HEK293T (cell line): ENCODE measurements at regions not wholly inside any gene's neighbourhood (a gene's known extent, or its start where the extent isn't known, plus 50 kb on each side); places are given as distances from the start of the nearest gene placed in this dataset.

ENCODE experiments used
- CTCF ChIA-PET: fragments of 350-600 bp; formaldehyde crosslinking; extraction: SDS; loops from one replicate; lab custom pipeline; 2021; ENCODE audit warnings: antibody characterized with exemption, inconsistent platforms; lab: Yijun Ruan, JAX
- POLR2A ChIA-PET: fragments of 350-600 bp; formaldehyde crosslinking; extraction: SDS; loops from one replicate; lab custom pipeline; 2020; ENCODE audit warnings: antibody characterized with exemption, inconsistent platforms; lab: Yijun Ruan, JAX
- DNase-seq: peaks from one replicate; pipeline ENCODE4 v3.0.0; 2012; ENCODE audit warnings: mixed read lengths; ENCODE audit errors: extremely low spot score
- ARNT ChIP-seq: fragments of 450-650 bp; IDR thresholded peaks from 2 replicates; pipeline ENCODE4 v1.6.1; 2017; ENCODE audit warnings: mild to moderate bottlenecking
- BHLHE40 ChIP-seq: fragments of 450-650 bp; IDR thresholded peaks from 2 replicates; pipeline ENCODE4 v1.6.1; 2016; ENCODE audit warnings: mild to moderate bottlenecking, moderate library complexity, borderline replicate concordance
- CTBP1 ChIP-seq: fragments of 450-650 bp; IDR thresholded peaks from 2 replicates; pipeline ENCODE4 v1.6.1; 2016; ENCODE audit warnings: borderline replicate concordance
- ELF4 ChIP-seq: fragments of 450-650 bp; IDR thresholded peaks from 2 replicates; pipeline ENCODE4 v1.6.1; 2017; ENCODE audit warnings: antibody characterized with exemption
- FOXA1 ChIP-seq: fragments of 450-650 bp; IDR thresholded peaks from 2 replicates; pipeline ENCODE4 v1.6.1; 2016; ENCODE audit warnings: mild to moderate bottlenecking
- FOXK2 ChIP-seq: fragments of 450-650 bp; IDR thresholded peaks from 2 replicates; pipeline ENCODE4 v1.6.1; 2016; ENCODE audit warnings: mild to moderate bottlenecking
- FOXM1 ChIP-seq: fragments of 450-650 bp; IDR thresholded peaks from 2 replicates; pipeline ENCODE4 v1.6.1; 2017; ENCODE audit warnings: mild to moderate bottlenecking, borderline replicate concordance
- HDGF ChIP-seq: fragments of 450-650 bp; IDR thresholded peaks from 2 replicates; pipeline ENCODE4 v1.6.1; 2017; ENCODE audit warnings: antibody characterized with exemption, borderline replicate concordance
- L3MBTL2 ChIP-seq: fragments of 450-650 bp; conservative IDR thresholded peaks from 2 replicates; pipeline ENCODE4 v1.6.1; 2016; ENCODE audit warnings: mild to moderate bottlenecking
- LEF1 ChIP-seq: fragments of 450-650 bp; IDR thresholded peaks from 2 replicates; pipeline ENCODE4 v1.6.1; 2017; ENCODE audit warnings: mild to moderate bottlenecking, borderline replicate concordance
- NFRKB ChIP-seq: fragments of 450-650 bp; IDR thresholded peaks from 2 replicates; pipeline ENCODE4 v1.6.1; 2016; ENCODE audit warnings: mild to moderate bottlenecking, moderate library complexity
- SP1 ChIP-seq: fragments of 450-650 bp; IDR thresholded peaks from 2 replicates; pipeline ENCODE4 v1.6.1; 2017
- SUZ12 ChIP-seq: fragments of 450-650 bp; IDR thresholded peaks from 2 replicates; pipeline ENCODE4 v1.6.1; 2016; ENCODE audit warnings: mild to moderate bottlenecking
- TARDBP ChIP-seq: fragments of 450-650 bp; IDR thresholded peaks from 2 replicates; pipeline ENCODE4 v1.6.1; 2016
- ZNF384 ChIP-seq: fragments of 450-650 bp; IDR thresholded peaks from 2 replicates; pipeline ENCODE4 v1.6.1; 2016
- TF ChIP-seq, protein P1 (sequence below): fragments of 450-650 bp; IDR thresholded peaks from 2 replicates; pipeline ENCODE4 v1.6.1; 2016

DNA sequence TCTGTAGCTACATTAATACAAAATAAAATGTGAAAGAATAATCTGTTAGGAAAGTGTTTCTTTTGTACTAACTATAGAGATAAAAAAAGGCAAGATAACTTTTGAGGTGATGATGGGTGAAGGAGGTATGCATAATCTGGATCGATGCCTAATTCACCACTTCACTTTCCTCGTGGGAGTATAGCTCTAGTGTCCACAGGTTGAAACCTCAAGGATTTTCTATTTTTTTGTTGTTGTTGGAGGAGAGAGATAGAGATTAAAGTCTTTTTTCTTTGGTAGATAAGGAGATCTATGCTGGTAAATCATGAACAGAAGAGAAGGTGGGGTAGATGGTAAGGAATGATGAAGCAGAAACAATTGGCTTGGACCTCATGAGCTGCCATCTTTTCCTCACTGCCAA lies 635.3 kb upstream of the ZEB2 start:
- no peak for TF ChIP-seq SUZ12
- no peak for TF ChIP-seq ELF4
- no peak for TF ChIP-seq SP1
- no peak for TF ChIP-seq CTBP1
- TF ChIP-seq, protein P1, sequence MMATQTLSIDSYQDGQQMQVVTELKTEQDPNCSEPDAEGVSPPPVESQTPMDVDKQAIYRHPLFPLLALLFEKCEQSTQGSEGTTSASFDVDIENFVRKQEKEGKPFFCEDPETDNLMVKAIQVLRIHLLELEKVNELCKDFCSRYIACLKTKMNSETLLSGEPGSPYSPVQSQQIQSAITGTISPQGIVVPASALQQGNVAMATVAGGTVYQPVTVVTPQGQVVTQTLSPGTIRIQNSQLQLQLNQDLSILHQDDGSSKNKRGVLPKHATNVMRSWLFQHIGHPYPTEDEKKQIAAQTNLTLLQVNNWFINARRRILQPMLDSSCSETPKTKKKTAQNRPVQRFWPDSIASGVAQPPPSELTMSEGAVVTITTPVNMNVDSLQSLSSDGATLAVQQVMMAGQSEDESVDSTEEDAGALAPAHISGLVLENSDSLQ, result no peak
- no peak for TF ChIP-seq HDGF
- TF ChIP-seq FOXK2, result no peak
- TF ChIP-seq TARDBP, result no peak
- TF ChIP-seq BHLHE40, result no peak
- no peak for TF ChIP-seq L3MBTL2
- TF ChIP-seq NFRKB, result no peak
- TF ChIP-seq FOXM1, result no peak
- no peak for TF ChIP-seq ARNT
- no peak for TF ChIP-seq FOXA1
- TF ChIP-seq ZNF384, result no peak
- ChIA-PET POLR2A (no interaction called here), CTCF (no interaction called here)
- no peak for DNase-seq

DNA sequence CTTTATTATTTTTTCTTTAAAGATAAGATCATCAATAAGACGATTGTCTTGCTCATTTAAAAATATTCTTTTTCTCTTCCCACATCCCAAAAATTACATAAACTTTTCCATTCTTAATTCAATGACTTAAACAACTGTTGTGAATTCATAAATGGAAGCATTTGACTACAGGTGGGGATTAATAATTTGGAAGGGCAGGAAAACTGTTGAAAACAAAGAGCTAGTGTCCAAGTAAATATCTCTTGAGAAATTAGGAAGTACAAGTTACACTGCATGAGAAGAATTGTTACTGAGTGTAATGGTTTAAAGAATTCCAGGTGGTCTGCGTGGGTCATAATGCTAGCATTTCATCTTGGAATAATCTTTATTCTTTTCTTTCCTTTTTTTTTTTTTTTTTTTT lies 634.8 kb upstream of the ZEB2 start:
- no peak for DNase-seq
- ChIA-PET CTCF (no interaction called here), POLR2A (no interaction called here)
- no peak for TF ChIP-seq TARDBP
- no peak for TF ChIP-seq NFRKB
- TF ChIP-seq HDGF, result no peak
- no peak for TF ChIP-seq L3MBTL2
- TF ChIP-seq FOXM1, result no peak
- TF ChIP-seq ARNT, result no peak
- no peak for TF ChIP-seq FOXK2
- no peak for TF ChIP-seq ZNF384
- TF ChIP-seq, protein P1, result no peak
- no peak for TF ChIP-seq FOXA1
- no peak for TF ChIP-seq ELF4
- TF ChIP-seq SUZ12, result no peak
- TF ChIP-seq SP1, result no peak
- no peak for TF ChIP-seq BHLHE40
- TF ChIP-seq CTBP1, result no peak

DNA sequence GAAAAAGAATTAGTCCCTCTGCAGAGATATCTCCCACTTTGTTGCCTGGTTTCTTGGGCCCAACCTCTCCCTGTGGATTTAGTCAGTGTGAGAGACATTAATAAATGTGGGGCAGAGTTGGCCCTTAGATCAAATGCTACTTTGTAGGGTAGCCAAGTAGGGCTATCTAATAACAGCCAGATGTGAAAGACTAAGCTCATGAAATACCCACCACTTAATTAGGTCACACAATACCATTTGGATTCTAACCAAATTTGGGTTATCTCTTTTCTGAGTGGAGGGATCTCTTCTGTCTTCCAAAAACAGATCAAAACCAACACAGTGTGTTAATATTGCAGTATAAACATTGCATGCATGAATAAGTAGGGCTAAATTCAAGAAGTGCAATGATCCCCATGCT lies 626.8 kb upstream of the ZEB2 start:
- TF ChIP-seq ELF4 (no peak), NFRKB (no peak), SUZ12 (no peak), FOXM1 (no peak), LEF1 (no peak), FOXA1 (no peak), ARNT (no peak), BHLHE40 (no peak), CTBP1 (no peak), FOXK2 (no peak), HDGF (no peak), ZNF384 (no peak), TARDBP (no peak), L3MBTL2 (no peak), SP1 (no peak)
- TF ChIP-seq, protein P1, result no peak
- ChIA-PET POLR2A (no interaction called here), CTCF (no interaction called here)
- DNase-seq, result no peak

DNA sequence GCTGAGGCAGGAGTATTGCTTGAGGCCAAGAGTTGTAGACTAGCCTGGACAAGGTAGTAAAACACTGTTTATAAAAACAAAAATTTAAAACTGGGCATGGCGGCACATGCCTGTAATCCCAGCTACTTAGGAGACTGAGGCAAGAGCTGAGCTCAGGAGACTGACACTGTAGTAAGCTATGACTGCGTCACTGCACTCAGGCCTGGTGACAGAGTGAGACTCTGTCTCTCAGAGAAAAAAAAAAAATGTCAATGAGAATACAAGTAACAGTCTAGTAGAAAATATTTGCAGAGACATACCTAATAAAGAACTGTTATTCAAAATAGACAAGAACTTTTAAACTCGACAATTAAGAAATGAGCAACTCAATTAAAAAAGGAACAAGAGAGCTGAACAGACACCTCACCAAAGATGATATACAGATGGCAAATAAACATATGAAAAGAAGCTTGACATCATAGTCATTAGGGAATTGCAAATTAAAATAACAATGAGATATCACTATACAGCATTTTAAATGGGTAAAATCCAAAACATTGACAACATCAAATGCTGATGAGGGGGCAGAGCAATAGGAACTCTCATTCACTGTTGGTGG lies 624.3 kb upstream of the ZEB2 start:
- no peak for DNase-seq
- POLR2A ChIA-PET, result no interaction called here
- CTCF ChIA-PET, result no interaction called here
- TF ChIP-seq ARNT (no peak), ZNF384 (no peak), L3MBTL2 (no peak), BHLHE40 (no peak), FOXK2 (no peak), FOXA1 (no peak), LEF1 (no peak), FOXM1 (no peak), NFRKB (no peak), HDGF (no peak), SP1 (no peak), TARDBP (no peak), CTBP1 (no peak), ELF4 (no peak), SUZ12 (no peak)
- TF ChIP-seq, protein P1, result no peak

DNA sequence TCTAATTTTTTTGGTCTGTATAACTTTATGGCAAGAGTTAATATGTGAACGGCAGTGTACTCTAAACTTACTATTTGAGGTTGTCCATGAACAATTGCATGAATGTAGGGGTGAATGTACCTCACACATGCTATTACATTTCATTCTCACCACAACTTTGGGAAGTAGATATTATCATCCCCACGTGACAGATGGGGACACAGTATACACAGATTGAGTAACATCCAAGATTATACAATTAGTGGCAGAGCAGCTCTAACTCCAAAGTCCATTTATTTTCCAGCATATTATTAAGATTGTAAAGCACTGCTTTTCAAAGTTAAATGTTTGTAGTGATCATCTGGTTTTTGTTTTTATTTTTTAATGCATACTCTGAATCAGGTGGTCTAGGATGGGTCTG lies 622.1 kb upstream of the ZEB2 start:
- DNase-seq, result no peak
- no peak for TF ChIP-seq ARNT
- no peak for TF ChIP-seq L3MBTL2
- no peak for TF ChIP-seq FOXM1
- no peak for TF ChIP-seq CTBP1
- TF ChIP-seq LEF1, result no peak
- no peak for TF ChIP-seq HDGF
- TF ChIP-seq FOXA1, result no peak
- TF ChIP-seq ZNF384, result no peak
- TF ChIP-seq TARDBP, result no peak
- TF ChIP-seq BHLHE40, result no peak
- TF ChIP-seq NFRKB, result no peak
- TF ChIP-seq FOXK2, result no peak
- no peak for TF ChIP-seq SP1
- TF ChIP-seq, protein P1, result no peak
- ChIA-PET POLR2A (no interaction called here), CTCF (no interaction called here)
